CD4-positive, alpha-beta T cell treated with Interleukin-15 for 4 hours (primary cell): ENCODE measurements at regions not wholly inside any gene's neighbourhood (a gene's known extent, or its start where the extent isn't known, plus 50 kb on each side); places are given as distances from the start of the nearest gene placed in this dataset.
"Not testable (repeated sequence)": the region's sequence is repeated elsewhere in the genome, so short reads cannot be mapped to it uniquely, and the experiment has no call there.

Source experiments
- DNase-seq: peaks from one replicate; pipeline ENCODE4 v3.0.0-alpha.2; 2020; ENCODE audit warnings: low spot score

GRCh38 chr2:91521944-91522343, 2830.5 kb downstream of the RPIA start:
- not testable (repeated sequence) for DNase-seq

GRCh38 chr2:91522877-91523276, 2831.4 kb downstream of the RPIA start:
- not testable (repeated sequence) for DNase-seq

GRCh38 chr2:91523751-91524150, 2832.3 kb downstream of the RPIA start:
- not testable (repeated sequence) for DNase-seq

DNA sequence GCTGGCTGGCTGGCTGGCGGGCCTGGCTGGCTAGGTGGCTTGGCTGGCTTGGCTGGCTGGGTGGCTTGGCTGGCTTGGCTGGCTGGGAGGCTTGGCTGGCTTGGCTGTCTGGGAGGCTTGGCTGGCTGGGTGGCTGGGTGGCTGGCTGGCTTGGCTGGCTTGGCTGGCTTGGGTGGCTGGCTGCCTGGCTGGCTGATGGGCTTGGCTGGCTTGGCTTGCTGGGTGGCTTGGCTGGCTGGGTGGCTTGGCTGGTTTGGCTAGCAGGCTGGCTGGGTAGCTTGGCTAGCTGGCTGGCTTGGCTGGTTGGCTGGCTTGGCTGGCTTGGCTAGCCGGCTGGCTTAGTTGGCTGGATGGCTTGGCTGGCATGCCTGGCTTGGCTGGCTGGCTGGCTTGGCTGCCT, 2834.1 kb downstream of the RPIA start:
- DNase-seq = not testable (repeated sequence)

DNA sequence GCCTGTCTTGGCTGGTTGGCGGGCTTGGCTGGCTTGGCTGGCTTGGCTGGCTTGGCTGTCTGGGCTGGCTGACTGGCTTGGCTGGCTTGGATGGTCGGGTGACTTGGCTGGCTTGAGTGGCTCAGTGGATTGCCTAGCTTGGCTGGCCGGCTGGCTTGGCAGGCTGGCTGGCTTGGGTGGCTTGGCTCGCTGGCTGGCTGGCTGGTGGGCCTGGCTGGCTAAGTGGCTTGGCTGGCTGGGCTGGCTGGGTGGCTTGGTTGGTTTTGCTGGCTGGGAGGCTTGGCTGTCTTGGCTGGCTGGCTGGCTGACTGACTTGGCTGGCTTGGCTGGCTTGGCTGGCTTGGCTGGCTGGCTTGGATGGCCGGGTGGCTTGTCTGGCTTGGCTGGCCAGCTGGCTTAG, 2834.6 kb downstream of the RPIA start:
- DNase-seq = not testable (repeated sequence)

GRCh38 chr2:91527056-91527455, 2835.6 kb downstream of the RPIA start:
- not testable (repeated sequence) for DNase-seq

GRCh38 chr2:91527491-91528031, 2836.1 kb downstream of the RPIA start:
- DNase-seq = not testable (repeated sequence)

GRCh38 chr2:91528361-91528760, 2836.9 kb downstream of the RPIA start:
- DNase-seq = not testable (repeated sequence)

GRCh38 chr2:91536109-91536508, 2844.6 kb downstream of the RPIA start:
- not testable (repeated sequence) for DNase-seq

- not testable (repeated sequence) for DNase-seq
Observed at GRCh38 chr2:91536549-91537263, 2845.2 kb downstream of the RPIA start.

DNA sequence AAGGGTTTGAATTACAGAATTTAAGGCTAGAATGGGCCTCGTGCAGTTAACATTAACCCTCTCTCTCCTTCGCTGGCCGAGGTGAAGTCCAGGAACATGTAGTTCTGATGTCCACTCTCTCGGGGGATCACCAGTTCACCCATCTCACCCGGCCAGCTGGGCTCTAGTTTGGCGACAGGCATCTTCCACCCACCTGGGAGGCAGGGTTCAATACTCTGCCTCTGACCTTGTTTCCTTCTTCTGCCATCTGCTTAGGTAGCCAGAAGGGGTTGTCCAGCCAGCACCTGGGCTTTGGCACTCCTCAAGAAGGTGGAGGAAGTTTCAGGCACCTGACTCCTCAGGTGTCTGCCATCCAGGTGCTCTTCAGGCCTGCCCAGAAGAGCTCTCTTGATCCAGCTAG, 2857.8 kb downstream of the RPIA start:
- not testable (repeated sequence) for DNase-seq

GRCh38 chr2:91558234-91558633, 2866.8 kb downstream of the RPIA start:
- DNase-seq = not testable (repeated sequence)

DNA sequence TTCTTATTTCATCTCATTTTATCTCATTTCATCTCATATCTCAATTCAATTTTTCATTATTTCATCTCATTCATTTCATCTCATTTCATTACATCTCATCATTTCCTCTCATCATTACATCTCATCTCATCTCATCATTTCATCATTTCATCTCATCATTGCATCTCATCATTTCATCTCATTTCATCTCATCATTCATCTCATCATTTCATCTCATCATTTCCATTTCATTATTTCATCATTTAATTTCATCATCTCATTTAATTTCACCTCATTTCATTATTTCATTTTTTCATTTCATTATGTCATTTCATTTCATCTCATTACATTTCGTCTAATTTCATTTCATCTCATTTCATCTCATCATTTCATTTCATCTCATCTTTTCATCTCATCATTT, 2867.8 kb downstream of the RPIA start:
- not testable (repeated sequence) for DNase-seq

DNA sequence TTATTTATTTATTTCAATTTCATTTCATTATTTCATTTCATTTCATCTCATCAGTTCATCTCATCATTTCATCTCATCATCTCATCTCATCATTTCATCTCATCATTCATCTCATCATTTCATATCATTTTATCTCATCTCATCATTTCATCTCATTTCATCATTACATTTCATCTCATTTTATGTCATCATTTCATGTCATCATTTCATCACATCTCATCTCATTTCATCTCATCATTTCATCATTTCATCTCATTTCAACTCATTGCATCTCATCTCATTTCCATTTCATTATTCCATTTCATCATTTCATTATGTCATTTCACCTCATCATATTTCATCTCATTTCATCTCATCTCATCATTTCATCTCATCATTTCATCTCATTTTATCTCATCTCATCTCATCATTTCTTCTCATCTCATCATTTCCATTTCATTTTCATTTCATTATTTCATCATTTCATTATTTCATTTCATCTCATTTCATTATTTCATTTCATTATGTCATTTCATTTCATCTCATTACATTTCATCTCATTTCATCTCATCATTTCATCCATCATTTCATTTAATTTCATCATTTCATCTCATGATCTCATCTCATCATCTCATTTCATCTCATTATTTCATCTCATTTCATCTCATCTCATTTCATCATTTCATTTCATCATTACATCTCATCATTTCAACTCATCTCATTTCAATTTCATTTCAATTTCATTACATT, 2868.6 kb downstream of the RPIA start:
- not testable (repeated sequence) for DNase-seq

DNA sequence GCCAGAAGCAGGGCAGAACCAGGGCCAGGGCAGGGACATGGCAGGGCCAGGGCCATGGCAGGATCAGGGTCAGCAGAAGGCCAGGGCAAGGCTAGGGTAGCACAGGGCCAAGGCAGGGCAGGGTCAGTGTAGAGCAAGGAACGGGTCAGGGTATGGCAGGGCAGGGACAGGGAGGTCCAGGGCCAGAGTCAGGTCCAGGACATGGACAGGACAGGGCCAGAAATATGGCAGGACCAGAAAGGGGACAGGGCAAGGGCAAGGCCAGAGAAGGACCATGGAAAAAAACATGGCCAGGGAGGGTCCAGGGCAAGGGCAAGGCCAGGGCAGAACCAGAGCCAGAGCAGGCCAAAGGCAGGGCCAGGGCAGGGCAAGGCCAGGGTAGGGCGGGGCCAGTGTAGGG, 2870.7 kb downstream of the RPIA start:
- DNase-seq = not testable (repeated sequence)

GRCh38 chr2:91564700-91565099, 2873.2 kb downstream of the RPIA start:
- not testable (repeated sequence) for DNase-seq

DNA sequence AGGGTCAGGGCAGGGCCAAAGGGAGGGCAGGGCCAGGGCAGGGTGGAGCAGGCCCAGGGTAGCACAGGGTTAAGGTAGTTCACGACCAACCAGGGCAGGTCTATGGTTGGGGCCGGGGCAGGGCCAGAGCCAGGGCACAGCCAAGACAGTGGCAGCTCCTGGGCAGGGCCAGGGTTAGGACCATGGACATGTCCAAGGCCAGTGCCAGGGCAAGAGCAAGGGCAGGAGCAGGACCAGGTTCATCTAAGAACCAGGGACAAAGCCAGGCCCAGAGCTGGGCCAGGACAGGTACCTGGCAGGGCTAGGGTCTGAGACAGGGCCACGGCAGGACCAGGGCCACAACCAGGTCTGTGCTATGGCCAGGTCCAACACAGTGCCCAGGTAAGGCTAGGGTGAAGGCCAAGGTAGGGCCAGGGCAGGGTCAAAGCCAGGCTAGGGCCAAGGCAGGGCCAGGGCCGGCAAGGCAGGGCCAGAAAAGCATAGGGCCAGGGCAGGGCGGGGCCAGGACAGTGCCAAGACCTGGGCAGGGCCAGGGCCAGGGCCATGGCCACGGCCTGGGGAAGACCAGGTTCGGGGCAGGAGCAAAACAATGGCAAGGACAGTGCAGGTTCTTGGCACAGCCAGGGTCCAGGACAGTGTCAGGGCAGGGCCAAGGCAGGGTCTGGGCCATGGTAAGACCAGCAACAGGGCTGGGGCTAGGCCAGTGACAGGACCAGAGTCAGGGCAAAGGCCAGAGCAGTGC, 2874.4 kb downstream of the RPIA start:
- not testable (repeated sequence) for DNase-seq

- not testable (repeated sequence) for DNase-seq
Observed at GRCh38 chr2:91566611-91567010, 2875.1 kb downstream of the RPIA start.

- not testable (repeated sequence) for DNase-seq
Observed at GRCh38 chr2:91567546-91568335, 2876.3 kb downstream of the RPIA start.

GRCh38 chr2:91568391-91569338, 2877.2 kb downstream of the RPIA start:
- DNase-seq = not testable (repeated sequence)
